T-helper 1 cell treated with Interleukin-12 subunit alpha and Interleukin-12 subunit beta and Interleukin-4 antibody, amounts not matched to agents 30 μg/mL and 1 μg/mL, for 36 hours (primary cell): ENCODE measurements at regions not wholly inside any gene's neighbourhood (a gene's known extent, or its start where the extent isn't known, plus 50 kb on each side); places are given as distances from the start of the nearest gene placed in this dataset.

Source experiments
- H3K27ac Mint-ChIP-seq: one replicate; pipeline ENCODE4 v1.8.0; 2021; ENCODE audit warnings: mild to moderate bottlenecking, mixed read lengths
- H3K27me3 Mint-ChIP-seq: one replicate; pipeline ENCODE4 v1.8.0; 2021; ENCODE audit warnings: low read depth, mixed read lengths
- H3K36me3 Mint-ChIP-seq: one replicate; pipeline ENCODE4 v1.8.0; 2021; ENCODE audit warnings: low read depth, mixed read lengths
- H3K4me1 Mint-ChIP-seq: one replicate; pipeline ENCODE4 v1.8.0; 2021; ENCODE audit warnings: low read depth, mixed read lengths
- H3K4me3 Mint-ChIP-seq: one replicate; pipeline ENCODE4 v1.8.0; 2021; ENCODE audit warnings: mild to moderate bottlenecking, moderate library complexity, mixed read lengths
- H3K9me3 Mint-ChIP-seq: one replicate; pipeline ENCODE4 v1.8.0; 2021; ENCODE audit warnings: mixed read lengths

DNA sequence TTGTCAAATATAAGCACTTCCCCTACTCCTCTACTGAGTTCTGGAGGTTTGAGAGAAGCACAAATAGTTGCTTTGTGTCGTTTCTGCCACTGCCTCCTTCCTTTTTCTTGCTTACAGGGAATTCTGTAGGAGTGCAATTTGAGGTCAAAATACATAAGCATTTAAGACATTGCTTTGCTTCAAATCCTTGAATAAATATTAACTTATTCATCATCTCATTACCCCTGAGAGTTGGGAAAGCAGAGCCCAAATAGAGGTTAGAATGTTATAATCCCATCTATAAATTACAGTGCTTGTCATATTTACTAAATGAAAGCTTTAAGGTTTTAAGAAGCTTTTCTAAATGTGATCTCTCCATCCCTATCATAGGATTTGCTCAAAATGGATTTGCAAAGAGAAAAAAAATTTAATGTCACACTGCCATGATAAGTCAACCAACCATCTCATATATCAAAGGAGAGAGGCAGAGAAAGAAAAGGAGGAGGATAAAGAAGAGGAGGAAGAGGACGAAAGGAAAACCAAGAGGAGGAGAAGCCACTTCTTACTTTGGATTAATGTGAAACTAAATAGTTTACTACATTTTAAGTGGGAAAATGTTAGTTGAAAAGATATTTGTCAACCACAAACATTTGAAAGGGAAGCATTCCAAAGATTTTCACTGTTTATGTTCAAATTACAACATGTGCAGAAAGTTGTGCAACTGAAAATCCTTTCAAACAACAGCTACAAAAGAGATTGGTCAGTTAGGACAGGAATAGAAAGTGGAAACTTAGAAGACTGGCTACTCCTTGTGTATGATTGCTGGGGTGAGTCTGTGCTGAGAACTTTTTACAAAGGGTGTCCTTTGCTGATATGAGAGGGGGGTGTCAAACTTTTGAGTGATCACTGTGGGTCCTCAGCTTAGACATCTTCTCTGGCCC lies 277.3 kb upstream of the FN1 start:
- Mint-ChIP-seq H3K4me3 (no peak overlapping the region), H3K9me3 (no peaks in the 10 kb centered on the region), H3K36me3 (no peaks in the 10 kb centered on the region), H3K27me3 (no peaks in the 10 kb centered on the region), H3K4me1 (no peaks in the 10 kb centered on the region), H3K27ac (no peak overlapping the region)

DNA sequence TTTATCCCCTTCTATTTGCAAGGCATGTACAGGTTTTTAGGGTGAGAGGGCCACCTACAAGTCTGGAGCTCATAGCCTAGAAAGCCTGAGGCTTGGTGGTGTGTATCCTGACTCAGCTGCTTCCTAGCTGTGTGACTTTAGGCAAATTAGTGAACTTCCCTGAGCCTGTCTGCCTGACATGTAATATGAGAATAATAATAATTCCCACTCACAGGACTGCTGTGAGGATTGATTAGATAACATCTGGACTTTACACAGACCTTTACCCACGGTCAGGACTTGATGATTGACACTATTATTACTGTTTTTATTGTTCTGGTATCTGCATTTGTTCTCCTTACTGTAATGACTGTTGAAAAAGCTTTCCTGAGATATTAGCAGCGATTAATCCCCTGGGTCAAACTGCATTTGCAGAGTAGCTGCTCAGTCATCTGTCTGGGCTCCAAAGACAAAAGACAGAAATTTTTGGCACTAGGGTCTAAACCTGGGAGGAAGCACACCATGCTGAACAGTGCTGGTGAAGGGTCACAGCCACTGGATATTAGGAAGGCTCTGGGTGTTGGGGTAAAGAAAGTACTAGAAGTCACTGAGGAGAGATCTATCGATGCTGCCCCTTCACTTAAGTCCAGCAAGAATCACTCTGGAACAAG lies 276.5 kb upstream of the FN1 start:
- H3K27ac Mint-ChIP-seq: no peak overlapping the region
- no peaks in the 10 kb centered on the region for H3K9me3 Mint-ChIP-seq
- no peaks in the 10 kb centered on the region for H3K36me3 Mint-ChIP-seq
- H3K4me1 Mint-ChIP-seq: no peaks in the 10 kb centered on the region
- no peak overlapping the region for H3K4me3 Mint-ChIP-seq
- H3K27me3 Mint-ChIP-seq: no peaks in the 10 kb centered on the region

DNA sequence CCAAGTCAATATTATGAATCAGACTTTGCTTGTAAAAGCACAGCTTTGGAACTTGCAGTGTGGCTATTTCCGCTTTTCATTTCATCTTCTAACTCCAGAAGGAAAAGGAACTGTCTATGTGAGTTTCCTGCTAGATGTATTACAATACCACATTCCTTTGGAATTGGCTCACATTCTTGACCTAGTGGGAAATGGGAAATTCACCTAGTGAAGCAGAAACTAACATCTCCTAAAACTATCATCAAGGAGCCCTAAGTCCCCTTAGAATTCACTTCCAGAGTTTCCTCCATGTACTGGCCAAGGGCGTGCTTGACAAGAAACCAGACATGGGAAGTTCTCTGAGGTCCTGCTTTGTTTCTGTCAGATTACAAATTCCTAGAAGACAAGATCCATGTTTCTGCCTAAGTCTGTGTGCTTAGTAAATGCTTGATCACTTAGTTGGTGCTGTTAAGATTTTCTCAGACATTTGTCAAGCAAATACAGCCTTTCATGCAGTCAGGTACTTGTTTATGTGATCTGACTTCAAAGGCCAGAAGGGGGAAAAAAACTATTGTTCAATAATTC lies 275.7 kb upstream of the FN1 start:
- Mint-ChIP-seq H3K9me3 (no peaks in the 10 kb centered on the region), H3K4me3 (no peak overlapping the region), H3K4me1 (no peaks in the 10 kb centered on the region), H3K27me3 (no peaks in the 10 kb centered on the region), H3K36me3 (no peaks in the 10 kb centered on the region), H3K27ac (no peak overlapping the region)

DNA sequence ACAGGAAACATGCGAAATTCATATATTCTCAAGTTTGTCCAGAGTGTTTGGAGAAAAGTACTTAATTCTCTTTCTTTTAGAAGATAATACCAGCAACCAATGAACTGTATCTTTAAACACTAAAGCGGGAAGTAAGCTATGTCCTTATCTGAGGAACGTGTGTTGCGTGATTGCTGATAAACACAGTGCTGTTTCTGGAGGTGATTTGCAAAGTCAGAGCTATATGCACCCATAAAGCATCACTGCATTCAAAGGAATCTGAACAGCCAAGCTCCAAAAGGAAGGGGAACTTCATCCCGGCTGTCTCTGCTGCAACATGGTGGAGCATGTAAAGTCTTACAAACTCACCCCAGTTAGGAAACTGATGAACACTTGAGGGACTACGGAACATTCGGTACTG lies 271.7 kb upstream of the FN1 start:
- Mint-ChIP-seq H3K4me3 (no peak overlapping the region), H3K27me3 (no peaks in the 10 kb centered on the region), H3K9me3 (no peaks in the 10 kb centered on the region), H3K4me1 (no peaks in the 10 kb centered on the region), H3K27ac (no peak overlapping the region), H3K36me3 (no peaks in the 10 kb centered on the region)

DNA sequence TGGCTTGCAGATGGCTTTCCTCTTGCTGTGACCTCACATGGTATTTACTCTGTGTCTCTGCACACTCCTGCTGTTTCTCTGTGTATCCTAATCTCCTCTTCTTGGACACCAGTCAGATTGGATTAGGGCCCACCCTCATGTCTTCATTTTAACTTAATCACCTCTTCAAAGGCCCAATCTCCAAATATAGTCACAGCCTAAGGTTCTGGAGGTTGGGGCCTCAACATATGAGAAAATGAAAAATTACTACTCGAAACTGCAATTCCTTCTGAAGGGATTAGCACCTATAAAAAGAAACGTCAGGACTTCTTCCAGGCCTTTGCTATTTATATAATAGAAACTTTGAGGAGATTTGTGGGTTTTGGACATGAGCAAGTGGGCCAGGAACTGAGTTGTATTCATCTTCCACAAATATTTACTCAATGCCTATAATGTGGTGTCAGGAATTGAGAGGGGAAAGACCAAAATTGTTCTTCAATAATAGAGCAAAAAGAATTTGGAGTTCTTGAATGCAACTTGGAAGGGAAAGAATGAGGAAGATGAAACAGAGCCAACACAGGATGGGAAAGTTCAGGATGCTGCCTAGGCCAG lies 270.0 kb upstream of the FN1 start:
- Mint-ChIP-seq H3K27ac (no peak overlapping the region), H3K4me1 (no peaks in the 10 kb centered on the region), H3K4me3 (no peak overlapping the region), H3K9me3 (no peaks in the 10 kb centered on the region), H3K36me3 (no peaks in the 10 kb centered on the region), H3K27me3 (no peaks in the 10 kb centered on the region)

DNA sequence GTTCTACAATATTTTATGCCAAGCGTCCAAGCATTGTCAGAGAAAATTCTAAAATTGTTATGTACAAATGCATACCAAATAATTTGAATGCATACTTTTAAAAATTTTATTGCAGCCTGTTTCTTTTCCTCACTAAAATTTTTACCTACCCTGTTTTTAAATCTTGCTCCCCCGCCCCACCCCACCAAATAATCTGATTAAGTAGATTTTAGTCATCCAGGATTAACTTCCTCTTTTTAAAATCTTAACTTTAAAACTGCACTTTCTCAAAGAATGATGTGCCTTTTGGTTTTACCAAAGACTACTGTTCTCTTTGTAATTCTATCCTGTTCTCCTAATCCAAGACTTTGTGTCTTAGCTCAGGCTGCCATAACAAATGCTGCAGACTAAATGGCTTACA lies 269.4 kb upstream of the FN1 start:
- H3K9me3 Mint-ChIP-seq: no peaks in the 10 kb centered on the region
- H3K27me3 Mint-ChIP-seq: no peaks in the 10 kb centered on the region
- no peak overlapping the region for H3K27ac Mint-ChIP-seq
- no peaks in the 10 kb centered on the region for H3K36me3 Mint-ChIP-seq
- no peaks in the 10 kb centered on the region for H3K4me1 Mint-ChIP-seq
- no peak overlapping the region for H3K4me3 Mint-ChIP-seq

DNA sequence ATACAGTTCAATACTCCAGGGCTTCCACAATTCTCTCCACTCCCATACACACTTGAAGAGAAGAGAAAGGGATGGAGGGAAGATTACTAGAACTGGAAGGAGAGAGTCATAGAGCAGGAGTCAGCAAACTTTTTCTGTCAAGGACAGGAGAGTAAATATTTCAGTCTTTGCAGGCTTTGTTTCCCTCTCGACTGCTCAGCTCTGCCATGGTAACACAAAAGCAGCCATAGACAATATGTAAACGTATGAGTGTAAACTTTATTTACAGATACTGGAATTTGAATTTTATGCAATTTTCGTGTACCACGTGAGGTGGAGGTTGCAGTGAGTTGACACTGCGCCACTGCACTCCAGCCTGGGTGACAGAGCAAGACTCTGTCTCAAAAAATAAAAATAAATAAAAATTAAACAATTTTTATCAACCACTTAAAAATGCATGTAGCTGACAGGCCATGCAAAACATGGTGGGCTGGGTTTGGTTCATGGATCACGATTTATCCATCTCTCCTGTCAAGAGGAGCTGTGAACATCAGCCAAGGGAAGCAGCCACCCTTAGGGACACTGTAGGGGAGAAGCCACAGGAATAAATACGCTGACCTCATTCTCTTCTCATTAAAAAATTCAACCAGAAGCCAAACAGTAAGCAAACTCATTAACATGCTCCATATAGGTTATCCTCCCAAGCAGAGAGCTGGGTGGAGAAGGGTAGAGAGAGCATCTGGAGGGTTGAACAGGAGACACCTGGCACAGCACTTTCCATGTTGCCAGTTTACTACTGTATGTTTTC lies 266.4 kb upstream of the FN1 start:
- Mint-ChIP-seq H3K4me3 (no peak overlapping the region), H3K27ac (no peak overlapping the region), H3K36me3 (no peaks in the 10 kb centered on the region), H3K27me3 (no peaks in the 10 kb centered on the region), H3K9me3 (no peaks in the 10 kb centered on the region), H3K4me1 (no peaks in the 10 kb centered on the region)

DNA sequence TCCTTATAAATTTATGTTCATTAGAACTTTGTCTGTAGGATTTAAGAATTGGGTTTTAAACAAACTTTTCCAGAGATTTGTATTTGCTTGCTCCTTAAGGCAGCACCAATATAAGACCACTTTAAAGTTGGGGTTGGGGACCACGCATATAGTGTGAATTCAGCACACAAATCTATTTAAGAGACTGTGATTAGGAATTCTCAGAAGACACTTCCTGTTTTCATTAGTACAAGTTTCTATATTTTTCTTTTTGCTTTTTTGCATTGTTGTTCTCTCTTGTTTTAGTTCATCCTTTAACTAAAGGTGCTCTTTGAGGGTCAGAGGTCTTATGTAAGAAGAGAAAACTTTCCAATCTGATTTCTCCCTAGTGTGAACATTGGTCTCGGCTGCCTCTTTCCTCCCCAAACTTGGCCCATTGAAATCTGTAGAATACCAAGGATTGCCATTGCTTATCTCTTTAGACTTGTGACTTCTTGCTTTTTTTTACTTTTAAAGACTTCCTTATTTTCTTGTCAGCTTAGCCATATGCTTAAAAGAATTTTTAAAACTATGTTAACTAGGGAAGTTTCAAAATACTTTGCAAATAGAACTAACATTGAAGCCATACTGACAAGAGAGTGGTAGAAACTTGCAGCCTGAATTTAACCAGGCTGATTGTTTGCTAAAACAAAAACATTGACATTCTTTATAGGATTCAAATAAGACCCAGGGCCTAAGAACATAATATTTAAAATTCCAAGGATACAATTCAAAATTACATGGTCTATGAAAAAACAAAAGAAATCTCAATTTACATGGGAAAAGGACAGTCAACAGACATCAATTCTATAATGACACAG lies 264.1 kb upstream of the FN1 start:
- Mint-ChIP-seq H3K4me3 (no peak overlapping the region), H3K36me3 (no peaks in the 10 kb centered on the region), H3K27ac (no peak overlapping the region), H3K9me3 (no peaks in the 10 kb centered on the region), H3K4me1 (no peaks in the 10 kb centered on the region), H3K27me3 (no peaks in the 10 kb centered on the region)

DNA sequence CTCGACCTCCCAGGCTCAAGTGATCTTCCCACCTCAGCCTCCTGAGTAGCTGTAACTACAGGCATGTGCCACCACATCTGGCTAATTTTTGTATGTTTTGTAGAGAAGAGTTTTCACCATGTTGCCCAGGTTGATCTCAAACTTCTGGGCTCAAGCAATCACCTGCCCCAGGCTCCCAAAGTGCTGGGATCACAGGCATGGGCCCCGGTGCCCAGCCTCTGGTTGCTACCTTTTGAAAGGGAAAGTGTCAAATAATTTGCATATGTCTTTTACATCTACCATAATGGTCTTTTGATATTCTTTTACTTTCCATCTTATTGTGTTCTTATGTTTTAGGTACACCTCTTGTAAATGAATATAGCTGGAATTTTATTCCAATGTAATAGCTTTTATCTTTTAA lies 263.1 kb upstream of the FN1 start:
- H3K9me3 Mint-ChIP-seq: no peaks in the 10 kb centered on the region
- H3K4me1 Mint-ChIP-seq: no peaks in the 10 kb centered on the region
- H3K4me3 Mint-ChIP-seq: no peak overlapping the region
- no peaks in the 10 kb centered on the region for H3K27me3 Mint-ChIP-seq
- no peak overlapping the region for H3K27ac Mint-ChIP-seq
- no peaks in the 10 kb centered on the region for H3K36me3 Mint-ChIP-seq

DNA sequence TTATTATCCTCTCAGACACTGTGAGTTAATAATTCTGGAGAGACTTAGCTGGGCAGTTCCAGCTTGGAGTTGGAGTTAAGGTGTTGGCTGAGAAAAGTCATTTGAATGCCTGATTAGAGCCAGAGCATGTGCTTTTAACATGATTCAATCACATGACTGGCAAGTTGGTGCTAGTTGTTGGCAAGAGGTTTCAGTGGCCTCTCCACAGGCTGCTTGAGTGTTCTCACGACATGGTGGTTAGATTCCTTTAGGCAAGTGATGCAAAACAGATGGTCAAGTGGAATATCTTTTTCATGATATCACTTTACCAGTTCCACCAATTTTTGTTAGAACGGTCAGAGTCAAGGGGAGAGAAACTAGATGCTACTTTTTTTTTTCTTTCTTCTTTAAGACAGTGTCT lies 262.7 kb upstream of the FN1 start:
- no peak overlapping the region for H3K4me3 Mint-ChIP-seq
- H3K27me3 Mint-ChIP-seq: no peaks in the 10 kb centered on the region
- no peaks in the 10 kb centered on the region for H3K36me3 Mint-ChIP-seq
- H3K27ac Mint-ChIP-seq: no peak overlapping the region
- no peaks in the 10 kb centered on the region for H3K4me1 Mint-ChIP-seq
- no peaks in the 10 kb centered on the region for H3K9me3 Mint-ChIP-seq

DNA sequence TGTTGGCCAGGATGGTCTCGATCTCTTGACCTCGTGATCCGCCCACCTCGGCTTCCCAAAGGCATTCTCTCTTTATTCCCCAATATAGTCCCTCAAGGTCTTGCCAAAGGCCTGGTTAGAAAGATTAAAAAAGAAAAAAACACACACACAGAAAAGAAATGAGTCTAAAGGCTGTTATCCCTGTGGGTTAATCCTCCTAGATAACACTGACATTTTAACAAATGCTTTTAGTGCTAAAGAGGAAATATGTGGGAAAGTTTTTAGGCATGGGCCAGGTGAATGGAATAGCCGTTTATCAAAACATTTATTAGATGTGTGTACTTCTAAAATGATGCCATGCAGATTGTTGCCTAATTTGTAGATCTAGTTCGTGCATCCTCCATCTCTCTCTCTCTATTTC lies 261.6 kb upstream of the FN1 start:
- no peaks in the 10 kb centered on the region for H3K36me3 Mint-ChIP-seq
- no peaks in the 10 kb centered on the region for H3K27me3 Mint-ChIP-seq
- H3K4me3 Mint-ChIP-seq: no peak overlapping the region
- no peaks in the 10 kb centered on the region for H3K9me3 Mint-ChIP-seq
- H3K27ac Mint-ChIP-seq: no peak overlapping the region
- H3K4me1 Mint-ChIP-seq: no peaks in the 10 kb centered on the region

DNA sequence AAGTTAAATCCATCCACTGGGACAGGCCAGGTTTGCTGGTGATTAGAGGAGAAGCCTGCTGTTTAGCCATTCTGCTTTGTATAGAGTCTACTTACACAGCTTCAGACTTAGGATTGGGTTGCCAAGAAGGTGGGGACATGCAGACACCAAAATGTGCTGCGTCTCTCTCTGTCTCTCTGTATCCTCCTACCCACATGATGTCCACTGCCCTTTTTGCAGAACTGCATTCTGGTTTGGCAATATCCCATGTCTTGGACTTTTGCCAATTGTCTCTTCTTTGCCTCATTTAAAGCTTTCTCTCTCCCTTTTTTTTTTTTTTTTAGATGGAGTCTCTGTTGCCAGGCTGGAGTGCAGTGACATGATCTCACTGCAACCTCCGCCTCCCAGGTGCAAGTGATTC lies 261.1 kb upstream of the FN1 start:
- H3K4me3 Mint-ChIP-seq: no peak overlapping the region
- no peaks in the 10 kb centered on the region for H3K36me3 Mint-ChIP-seq
- no peak overlapping the region for H3K27ac Mint-ChIP-seq
- H3K9me3 Mint-ChIP-seq: no peaks in the 10 kb centered on the region
- no peaks in the 10 kb centered on the region for H3K27me3 Mint-ChIP-seq
- H3K4me1 Mint-ChIP-seq: no peaks in the 10 kb centered on the region

DNA sequence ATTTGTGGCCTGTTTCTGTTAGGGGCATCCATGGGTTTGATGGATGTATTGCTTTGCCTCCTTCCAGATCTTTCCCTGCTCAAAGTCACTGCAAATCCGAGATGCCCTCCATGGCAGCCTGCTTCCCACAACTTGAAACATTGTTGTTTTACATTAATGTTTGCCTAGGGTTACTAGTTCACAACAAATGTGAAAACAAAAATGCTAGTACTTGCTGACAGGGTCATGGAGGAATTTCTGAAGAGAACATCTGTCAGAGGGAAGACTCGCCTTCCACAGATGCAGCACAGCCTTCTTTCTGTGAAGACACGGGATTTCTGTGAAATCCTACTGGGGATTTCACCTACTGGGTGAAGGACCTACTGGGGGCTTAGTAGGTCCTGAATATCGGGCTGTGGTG lies 260.0 kb upstream of the FN1 start:
- H3K4me3 Mint-ChIP-seq: no peak overlapping the region
- H3K9me3 Mint-ChIP-seq: no peaks in the 10 kb centered on the region
- no peaks in the 10 kb centered on the region for H3K4me1 Mint-ChIP-seq
- no peaks in the 10 kb centered on the region for H3K27me3 Mint-ChIP-seq
- H3K27ac Mint-ChIP-seq: no peak overlapping the region
- no peaks in the 10 kb centered on the region for H3K36me3 Mint-ChIP-seq
